ENCODE measurements at regions not wholly inside any gene's neighbourhood (a gene's known extent, or its start where the extent isn't known, plus 50 kb on each side); places are given as distances from the start of the nearest gene placed in this dataset.

DNA sequence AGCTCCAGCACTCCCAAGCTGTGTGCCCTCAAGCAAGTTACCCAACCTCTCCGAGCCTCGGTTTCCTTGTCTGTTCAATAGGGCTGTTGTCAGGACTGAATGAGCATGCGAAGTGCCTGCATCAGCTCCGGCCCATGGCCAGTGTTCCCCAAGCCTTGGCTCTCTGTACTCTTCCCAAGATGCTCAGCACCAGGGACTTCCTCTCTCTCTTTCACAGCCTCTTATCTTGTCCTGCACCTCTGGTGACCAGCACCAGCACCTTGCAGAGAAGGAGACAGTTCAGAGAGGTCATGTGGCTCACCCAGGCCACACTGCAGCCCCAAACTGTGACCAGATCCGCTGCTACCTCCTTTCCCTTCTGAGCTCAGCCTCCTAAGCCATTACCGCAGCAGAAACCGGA, 120.3 kb upstream of the ANO1 start:
- DNase-seq = no peak

DNA sequence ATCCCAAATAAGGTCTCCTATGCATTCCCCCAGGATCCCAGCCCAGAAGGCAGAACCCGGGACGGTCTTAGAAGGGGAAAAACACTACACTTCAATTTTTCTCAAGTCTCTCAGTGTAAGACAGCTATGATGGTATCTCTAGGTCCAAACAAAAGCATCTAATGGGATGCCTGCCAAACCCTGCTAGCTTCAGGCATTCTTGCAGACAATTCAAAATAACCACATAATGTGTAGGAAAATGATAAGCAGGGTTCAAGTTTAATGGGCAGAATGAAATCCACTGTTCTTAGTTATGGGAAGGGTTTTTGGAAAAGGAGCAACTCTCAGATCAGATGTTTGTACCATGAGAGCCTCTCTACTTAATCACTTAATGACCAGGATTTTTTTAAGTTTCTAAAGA, 119.8 kb upstream of the ANO1 start:
- DNase-seq = no peak
- in situ Hi-C loops (cut with HindIII; ENCODE audit: low pct_ligation_motif_present, low pct_unique_long_range_greater_than_20kb, low sequenced_read_pairs) = no loop called here

More for the DNA sequence above, 120.3 kb upstream of the ANO1 start:
- in situ Hi-C loops (cut with HindIII; ENCODE audit: low pct_ligation_motif_present, low pct_unique_long_range_greater_than_20kb, low sequenced_read_pairs) = no loop called here

DNA sequence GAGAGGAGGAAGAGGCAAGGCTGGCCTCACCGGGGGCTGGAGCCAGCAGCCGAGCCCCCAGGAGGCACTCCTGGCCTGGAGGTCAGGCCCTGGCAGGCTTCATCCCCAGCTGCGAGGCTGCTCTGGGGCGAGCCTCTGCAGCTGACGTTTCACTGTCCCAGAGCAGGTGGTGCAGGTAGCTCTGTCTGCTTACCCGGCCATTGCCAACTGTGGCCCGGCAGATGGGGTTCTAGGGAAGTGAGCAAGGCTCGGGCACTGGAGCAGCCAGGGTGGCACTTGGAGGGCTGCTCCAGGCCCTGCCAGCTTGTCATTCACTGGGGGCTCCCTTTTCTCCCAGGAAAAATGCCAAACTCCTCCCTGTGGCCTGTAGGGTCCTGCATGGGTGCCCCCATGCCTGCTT, 118.7 kb upstream of the ANO1 start:
- in situ Hi-C loops (cut with HindIII; ENCODE audit: low pct_ligation_motif_present, low pct_unique_long_range_greater_than_20kb, low sequenced_read_pairs) = no loop called here
- DNase-seq = no peak

DNA sequence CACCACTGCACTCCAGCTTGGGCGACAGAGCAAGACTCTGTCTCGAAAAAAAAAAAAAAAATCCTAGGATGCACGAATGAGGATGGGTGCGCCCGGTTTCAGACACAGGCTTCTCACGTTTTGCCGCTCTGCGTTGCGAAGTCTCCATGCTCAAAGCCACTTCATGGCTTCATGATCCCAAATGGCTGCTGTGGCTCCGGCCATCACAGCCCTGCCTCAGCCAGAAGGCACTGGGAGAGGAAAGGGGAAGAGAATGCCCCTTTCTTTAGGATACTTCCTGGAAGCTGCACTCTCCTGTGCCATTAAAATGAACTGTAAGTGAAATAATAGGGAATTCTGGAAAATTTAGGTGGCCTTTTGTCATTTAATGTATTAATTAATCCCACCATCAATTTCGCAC, 116.4 kb upstream of the ANO1 start:
- DNase-seq = no peak
- in situ Hi-C loops (cut with HindIII; ENCODE audit: low pct_ligation_motif_present, low pct_unique_long_range_greater_than_20kb, low sequenced_read_pairs) = no loop called here

DNA sequence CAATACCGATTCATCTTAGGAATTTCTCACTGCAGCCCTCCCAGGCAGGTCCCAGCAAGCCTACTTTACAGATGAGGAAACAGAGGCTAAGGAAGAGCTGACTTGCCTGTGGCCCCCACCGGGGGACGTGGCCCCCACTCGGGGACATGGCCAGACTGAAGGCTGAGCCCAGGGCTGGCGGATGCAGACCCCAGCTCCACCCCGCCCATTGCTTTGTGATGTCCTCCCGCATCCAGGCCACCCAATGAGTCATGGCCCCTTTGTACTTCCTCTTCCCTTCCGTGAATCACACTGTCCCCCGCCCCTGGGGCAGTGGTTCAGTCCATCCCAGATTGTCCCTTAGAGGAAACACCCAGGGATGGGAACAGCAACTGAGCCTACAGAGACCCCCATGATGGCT, 116.0 kb upstream of the ANO1 start:
- in situ Hi-C loops (cut with HindIII; ENCODE audit: low pct_ligation_motif_present, low pct_unique_long_range_greater_than_20kb, low sequenced_read_pairs) = no loop called here
- DNase-seq = no peak

DNA sequence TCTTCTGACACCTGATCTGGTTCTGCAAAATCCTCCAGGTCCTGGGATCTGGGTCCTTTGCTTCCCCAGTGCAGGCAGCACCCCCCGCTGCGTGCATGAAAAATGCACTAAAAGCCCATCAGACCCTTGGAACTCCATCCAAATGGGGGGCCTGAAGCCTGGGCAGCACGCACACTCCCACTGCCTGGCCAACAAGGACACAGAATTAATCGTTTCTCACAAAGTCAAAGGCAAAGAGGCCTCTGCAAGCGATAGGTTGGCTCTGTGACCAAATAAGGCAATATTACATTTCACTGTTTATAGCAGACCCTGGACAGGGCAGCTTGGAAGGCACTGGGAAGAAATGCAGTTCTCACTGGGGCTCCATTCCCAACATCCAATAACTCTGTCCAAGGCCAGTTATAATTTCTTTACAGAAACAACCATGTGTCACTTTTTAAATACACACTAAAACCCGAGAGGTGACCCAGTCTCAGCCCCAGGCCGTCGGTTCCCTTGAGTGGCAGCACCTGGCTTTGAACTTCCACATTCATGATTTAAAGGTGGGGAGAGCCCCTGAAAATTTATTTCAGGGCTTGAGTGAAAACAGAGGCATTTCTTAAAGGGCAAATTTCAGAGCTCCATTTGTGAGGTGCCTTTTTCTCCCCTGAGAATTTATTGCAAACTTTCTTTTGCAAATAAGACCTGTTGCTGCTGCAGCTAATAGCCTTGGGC, 114.4 kb upstream of the ANO1 start:
- no peak for DNase-seq
- in situ Hi-C loops (cut with HindIII; ENCODE audit: low pct_ligation_motif_present, low pct_unique_long_range_greater_than_20kb, low sequenced_read_pairs) = no loop called here

DNA sequence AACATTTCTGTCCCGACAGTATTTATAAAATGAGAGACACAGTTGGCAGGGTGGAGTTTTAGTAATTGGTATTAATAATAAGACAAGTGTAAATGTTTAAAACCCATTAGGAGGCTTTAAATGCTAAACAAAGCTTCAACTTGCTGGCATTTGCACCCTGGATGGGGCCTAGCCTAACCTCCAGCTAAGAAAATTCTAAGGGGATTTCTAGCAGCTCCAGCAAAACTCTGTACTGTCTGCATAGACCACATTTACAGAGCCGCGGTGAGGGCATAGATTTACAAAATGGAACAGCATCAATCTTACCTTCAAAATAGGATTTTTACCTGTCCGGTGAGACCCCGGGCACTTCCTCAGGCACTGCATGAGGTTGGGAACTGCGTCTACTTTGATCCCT, 113.9 kb upstream of the ANO1 start:
- in situ Hi-C loops (cut with HindIII; ENCODE audit: low pct_ligation_motif_present, low pct_unique_long_range_greater_than_20kb, low sequenced_read_pairs) = no loop called here
- no peak for DNase-seq

DNA sequence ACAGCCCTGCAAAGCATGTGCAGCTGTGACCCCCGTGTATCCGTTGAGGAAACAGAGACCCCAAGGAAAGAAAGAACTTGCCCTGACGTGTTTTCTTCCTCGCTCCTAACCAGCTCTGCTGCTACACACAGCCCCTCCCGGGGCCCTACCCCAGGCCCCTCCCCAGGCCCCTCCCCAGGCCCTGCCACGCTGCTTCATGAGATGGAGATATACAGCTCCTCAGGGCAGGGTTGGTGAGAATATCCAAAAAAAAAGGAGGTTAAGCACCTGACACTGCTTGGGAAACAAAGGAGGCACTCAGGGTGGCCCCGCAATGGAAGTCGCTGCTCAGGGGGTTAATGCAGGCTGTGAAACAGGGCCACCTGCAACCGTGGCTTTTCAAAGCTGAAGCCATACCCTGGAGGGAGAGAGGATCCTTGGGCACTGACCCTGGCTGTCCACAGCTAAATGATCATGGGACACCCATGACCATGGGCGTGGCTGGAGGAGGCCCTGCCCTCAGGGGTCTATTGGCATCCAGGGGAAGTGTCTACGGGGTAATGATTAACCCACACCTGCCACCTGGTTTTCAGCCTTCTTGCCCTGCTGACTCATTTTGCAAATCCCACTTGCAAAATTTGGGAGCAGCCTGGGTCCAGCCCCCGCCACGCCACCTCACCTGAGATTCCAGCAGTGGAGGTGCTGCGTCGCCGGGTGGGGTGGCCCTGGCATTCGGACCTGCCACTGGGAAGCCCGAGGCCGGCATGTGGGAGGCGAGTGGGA, 112.1 kb upstream of the ANO1 start:
- no peak for DNase-seq
- in situ Hi-C loops (cut with HindIII; ENCODE audit: low pct_ligation_motif_present, low pct_unique_long_range_greater_than_20kb, low sequenced_read_pairs) = no loop called here

DNA sequence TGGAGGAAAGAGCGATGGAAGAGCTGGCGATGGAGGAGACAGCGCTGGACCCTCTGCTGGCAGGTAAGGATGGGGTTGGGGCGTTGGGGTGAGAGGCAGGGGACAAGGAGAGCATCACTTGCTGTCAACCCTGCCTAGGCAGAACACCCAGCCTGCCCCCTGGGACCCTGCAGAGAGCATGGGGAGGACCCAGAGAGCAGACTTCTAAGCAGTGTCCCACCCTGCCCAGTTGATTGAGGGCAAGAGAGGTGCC, 111.6 kb upstream of the ANO1 start:
- DNase-seq = no peak
- in situ Hi-C loops (cut with HindIII; ENCODE audit: low pct_ligation_motif_present, low pct_unique_long_range_greater_than_20kb, low sequenced_read_pairs) = no loop called here

DNA sequence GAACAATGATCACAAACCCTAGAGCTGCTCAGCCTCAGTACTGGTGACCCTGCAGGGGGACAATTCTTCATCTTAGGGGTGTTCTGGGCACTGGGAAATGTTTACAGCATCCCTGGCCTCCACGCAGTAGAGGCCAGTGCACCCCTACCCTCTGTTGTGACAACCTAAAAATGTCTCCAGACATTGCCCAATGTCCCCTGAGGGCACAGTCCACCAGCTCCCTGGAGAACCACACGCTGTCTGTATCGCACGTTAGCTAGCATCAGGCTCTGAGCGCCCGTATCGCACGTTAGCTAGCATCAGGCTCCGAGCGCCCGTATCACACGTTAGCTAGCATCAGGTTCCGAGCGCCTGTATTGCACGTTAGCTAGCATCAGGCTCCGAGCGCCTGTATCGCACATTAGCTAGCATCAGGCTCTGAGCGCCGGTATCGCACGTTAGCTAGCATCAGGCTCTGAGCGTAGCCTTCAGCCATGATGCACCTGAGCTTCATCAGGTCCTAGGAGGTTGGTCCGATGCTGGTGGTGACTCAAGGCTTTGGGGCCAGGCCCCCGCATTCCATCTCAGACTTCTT, 111.1 kb upstream of the ANO1 start:
- in situ Hi-C loops (cut with HindIII; ENCODE audit: low pct_ligation_motif_present, low pct_unique_long_range_greater_than_20kb, low sequenced_read_pairs) = no loop called here

DNA sequence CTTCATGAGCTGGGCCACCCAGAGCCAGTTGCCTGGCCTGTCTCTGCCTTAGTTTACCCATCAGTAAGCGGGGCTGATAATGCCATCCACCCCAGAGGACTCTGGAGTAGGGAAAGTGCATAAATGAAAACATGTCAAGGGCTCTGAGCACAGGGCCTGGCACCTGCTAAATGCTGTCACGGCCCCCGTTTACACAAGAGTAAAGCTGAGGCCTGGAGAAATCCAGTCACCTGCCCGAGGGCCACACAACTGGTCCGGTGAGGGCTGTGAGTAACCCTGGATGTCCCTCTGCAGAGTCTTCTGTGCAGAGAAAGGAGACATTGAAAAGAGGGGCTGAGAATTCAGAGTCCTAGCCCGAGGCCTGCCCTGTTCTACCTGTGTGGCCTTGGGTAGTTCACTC, 110.6 kb upstream of the ANO1 start:
- in situ Hi-C loops (cut with HindIII; ENCODE audit: low pct_ligation_motif_present, low pct_unique_long_range_greater_than_20kb, low sequenced_read_pairs) = no loop called here
- no peak for DNase-seq

More for the DNA sequence above, 111.1 kb upstream of the ANO1 start:
- no peak for DNase-seq

DNA sequence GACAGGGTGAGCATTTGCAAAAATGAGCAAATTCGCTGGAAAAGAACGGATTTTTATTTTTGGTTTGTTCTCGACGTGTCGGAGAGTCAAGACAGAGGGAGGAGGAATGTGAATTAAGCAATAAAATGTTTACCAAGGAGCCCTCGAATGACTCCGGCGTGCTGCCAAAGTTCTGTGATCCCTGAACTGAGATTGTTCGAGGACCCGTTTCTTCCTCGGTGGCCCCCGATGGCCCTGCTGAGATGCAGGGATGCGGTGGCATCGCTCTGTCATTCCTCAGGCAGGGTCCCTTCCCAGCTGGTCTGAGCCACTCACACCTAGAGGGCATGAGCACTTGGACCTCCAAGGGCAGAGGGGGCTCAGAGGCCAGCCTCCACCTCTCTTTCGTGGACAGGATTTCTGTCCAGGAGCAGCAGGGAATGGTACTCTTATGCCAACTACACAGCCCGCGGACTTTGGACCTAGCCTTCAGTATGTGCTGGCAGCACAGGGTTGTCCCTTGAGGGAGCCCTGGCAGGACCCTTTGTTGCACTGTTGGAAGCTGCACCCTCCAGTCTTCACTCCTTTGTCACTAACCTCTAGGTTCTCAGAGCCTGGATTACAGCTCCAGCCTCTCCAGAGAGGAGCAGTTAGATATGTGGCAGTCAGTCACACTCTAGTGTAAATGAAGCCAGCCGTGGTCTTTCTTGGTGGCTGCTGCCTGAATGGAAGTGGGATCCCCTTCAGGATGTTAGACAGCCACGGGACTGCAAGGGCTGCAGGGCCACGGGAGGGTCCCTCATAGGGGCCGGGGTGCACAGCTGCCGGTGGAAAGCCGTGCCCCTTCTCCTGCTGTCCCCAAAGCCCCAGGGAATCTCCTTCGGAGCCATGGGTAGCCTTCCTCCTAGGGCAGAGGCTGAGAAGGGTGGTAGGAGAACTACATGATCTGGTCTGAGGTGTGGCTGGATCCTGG, 109.4 kb upstream of the ANO1 start:
- in situ Hi-C loops (cut with HindIII; ENCODE audit: low pct_ligation_motif_present, low pct_unique_long_range_greater_than_20kb, low sequenced_read_pairs) = no loop called here
- no peak for DNase-seq

DNA sequence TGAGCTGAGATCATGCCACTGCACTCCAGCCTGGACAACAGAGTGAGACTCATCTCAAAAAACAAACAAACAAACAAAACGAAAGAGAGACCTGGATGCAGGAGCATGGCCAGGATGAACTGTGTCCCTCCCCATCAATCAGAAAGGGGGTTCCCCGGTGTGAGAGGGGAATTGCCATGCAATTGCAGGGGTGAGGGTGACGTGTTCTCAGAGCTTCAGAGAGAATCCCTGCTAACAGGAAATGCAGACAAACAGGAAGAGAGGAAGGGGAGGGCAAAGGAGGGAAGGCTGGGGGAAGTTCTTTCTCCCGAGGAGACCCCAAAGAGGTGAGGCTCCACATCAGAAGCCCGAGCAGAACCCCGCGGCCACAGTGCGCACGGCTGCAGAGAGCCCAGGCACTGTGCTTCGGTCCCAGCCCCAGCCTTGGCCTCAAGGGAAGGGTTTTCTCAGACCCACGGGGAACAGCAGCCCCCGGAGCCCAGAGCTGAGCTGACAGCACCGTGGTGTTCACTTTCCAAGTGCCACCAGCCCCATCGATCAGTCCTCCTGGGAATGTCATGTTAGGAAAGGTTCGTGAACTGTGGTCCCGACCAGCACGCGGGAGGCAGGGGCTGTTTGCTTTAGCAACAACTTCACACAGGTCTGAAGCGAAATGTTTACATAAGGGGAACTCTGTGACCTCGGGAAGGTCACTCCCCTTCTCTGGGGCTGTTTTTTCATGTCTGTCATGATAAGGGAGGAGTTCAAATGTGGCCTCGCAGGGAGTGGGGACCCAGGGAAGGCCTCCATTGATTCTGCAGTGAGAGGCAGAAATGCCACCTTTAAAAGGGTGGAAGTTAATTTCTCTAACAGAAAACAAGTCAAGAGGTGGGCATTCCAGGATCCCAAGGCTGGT, 108.0 kb upstream of the ANO1 start:
- in situ Hi-C loops (cut with HindIII; ENCODE audit: low pct_ligation_motif_present, low pct_unique_long_range_greater_than_20kb, low sequenced_read_pairs) = no loop called here
- no peak for DNase-seq

DNA sequence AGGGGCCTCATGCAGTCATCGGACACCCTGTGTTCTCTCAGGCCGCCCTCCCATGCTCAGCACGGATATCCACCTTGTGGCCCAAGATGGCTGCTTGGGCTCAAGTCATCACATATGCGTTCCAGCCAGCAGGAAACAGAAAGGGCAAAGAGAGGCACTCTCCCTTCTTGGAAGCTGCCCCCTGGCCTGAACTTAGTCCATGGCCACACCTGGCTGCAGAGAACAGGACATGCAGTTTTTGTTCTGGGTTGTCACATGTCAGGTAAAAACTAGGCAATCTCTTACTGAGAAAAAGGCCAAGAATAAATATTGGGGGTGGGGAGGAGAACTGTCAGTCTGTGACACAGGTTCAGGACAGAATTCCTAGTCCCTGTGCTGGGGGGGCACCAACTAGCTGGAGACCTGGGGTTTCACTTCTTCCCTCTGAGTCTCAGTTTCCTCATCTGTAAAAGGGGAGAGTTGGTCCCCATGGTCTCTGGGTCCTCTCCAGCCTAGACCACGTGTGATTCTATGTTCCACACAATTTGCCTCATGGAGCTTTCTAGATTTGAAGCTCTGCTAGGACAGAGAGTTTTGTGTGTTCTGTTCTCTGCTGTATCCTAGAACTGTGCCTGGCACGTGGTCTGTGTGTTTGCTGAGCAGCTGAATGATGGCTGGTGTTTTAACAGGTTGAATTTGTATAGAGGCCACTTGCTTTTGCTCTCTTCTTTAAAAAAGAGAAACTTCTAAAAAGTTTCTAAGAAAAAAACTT, 107.2 kb upstream of the ANO1 start:
- in situ Hi-C loops (cut with HindIII; ENCODE audit: low pct_ligation_motif_present, low pct_unique_long_range_greater_than_20kb, low sequenced_read_pairs) = no loop called here
- DNase-seq = no peak

DNA sequence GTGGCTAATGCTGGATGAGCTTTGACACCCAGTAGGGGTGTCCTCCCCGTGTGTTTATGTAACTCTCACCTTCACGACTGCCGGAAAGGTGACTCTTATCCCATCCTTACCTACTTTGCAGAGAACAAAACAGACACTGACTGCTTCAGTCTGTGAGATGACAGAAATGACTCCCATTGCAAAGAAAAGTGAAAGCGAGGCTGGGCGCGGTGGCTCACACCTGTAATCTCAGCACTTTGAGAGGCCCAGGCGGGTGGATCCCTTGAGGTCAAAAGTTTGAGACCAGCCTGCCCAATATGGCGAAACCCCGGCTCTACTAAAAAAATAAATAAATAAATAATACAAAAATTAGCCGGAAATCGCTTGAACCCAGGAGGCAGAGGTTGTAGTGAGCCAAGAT, 106.4 kb upstream of the ANO1 start:
- no peak for DNase-seq
- in situ Hi-C loops (cut with HindIII; ENCODE audit: low pct_ligation_motif_present, low pct_unique_long_range_greater_than_20kb, low sequenced_read_pairs) = no loop called here

DNA sequence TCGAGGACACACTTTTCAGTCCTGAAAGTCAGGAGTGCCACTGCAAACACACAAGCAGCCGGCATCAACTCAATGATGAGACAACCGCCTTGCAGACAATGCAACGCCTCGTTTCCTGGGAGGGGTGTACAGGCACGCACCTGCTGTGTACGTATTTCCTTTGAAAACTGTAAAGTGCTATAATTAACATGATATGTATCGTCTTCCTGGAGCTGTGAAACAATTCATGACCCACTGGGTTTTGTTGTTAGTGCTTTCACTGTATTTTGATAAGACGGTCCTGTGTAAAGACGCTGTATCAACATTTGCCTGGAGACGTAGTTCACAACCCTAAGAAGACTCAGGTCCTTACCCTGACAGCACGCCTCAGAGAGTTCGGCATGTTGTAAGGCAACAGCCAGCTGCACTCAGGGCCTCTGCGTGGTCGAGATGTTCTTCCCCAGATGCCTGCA, 105.7 kb upstream of the ANO1 start:
- no peak for DNase-seq
- in situ Hi-C loops (cut with HindIII; ENCODE audit: low pct_ligation_motif_present, low pct_unique_long_range_greater_than_20kb, low sequenced_read_pairs) = no loop called here

DNA sequence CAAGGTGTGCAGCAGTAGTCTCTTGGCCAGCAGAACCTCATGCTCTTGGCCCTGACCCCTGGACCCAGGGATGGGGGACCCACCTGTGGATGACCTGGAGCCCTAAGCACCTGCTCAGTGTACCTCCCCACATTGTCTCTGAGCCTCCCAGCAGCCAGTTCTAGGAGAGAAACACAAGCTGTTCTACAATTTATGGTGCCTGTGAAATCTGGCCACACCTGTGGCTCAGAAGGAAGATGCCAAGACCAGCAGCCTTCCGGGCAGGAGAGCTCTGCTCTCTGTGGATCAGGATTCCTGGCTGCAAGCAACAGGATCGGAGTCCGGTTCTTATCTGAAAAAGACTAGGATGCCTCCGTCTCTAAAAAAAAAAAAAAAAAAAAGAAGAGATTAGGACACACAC, 103.6 kb upstream of the ANO1 start:
- in situ Hi-C loops (cut with HindIII; ENCODE audit: low pct_ligation_motif_present, low pct_unique_long_range_greater_than_20kb, low sequenced_read_pairs) = no loop called here
- DNase-seq = no peak

DNA sequence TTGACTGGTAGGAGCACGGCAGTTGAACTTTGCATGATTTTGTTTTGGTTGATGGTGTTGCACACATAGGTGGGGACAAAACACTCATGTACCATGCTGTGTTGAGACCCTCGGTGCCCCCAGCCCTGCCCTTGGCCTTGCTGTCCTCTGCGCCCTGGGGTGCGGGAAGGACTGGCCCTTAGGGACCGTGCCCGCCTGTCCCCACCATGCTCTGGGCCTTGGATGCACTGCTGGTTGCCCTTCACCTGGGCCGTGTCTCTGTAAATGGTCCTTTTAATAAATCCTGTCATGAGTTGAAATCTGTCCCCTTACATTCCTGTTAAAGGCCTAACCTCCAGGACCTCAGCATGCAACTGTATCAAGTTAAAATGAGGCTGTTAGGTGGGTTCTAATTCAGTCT, 102.3 kb upstream of the ANO1 start:
- no peak for DNase-seq
- in situ Hi-C loops (cut with HindIII; ENCODE audit: low pct_ligation_motif_present, low pct_unique_long_range_greater_than_20kb, low sequenced_read_pairs) = no loop called here

All from ACHN (cell line).